Uterus (tissue), 2 donors: ENCODE measurements at regions not wholly inside any gene's neighbourhood (a gene's known extent, or its start where the extent isn't known, plus 50 kb on each side); places are given as distances from the start of the nearest gene placed in this dataset.
"Not testable (repeated sequence)": the region's sequence is repeated elsewhere in the genome, so short reads cannot be mapped to it uniquely, and the experiment has no call there.

ENCODE experiments used
- POLR2A ChIP-seq, 2 donors: fragments of 450-650 bp; IDR thresholded peaks; one replicate each; pipeline ENCODE4 v1.6.1; 2016; ENCODE audit warnings: antibody characterized with exemption in 2 of 2, mild to moderate bottlenecking in 1 of 2, moderate library complexity in 1 of 2
- TF ChIP-seq, protein P1 (sequence below), 4 experiments: fragments of 200-600 bp in 2 of 4; fragments of 450-650 bp in 2 of 4; sonication (generic) in 2 of 4; IDR thresholded peaks; one replicate each; pipeline ENCODE4 v1.5.1; 2016 to 2019; ENCODE audit warnings: antibody characterized with exemption in 4 of 4, mild to moderate bottlenecking in 2 of 4, moderate library complexity in 1 of 4

DNA sequence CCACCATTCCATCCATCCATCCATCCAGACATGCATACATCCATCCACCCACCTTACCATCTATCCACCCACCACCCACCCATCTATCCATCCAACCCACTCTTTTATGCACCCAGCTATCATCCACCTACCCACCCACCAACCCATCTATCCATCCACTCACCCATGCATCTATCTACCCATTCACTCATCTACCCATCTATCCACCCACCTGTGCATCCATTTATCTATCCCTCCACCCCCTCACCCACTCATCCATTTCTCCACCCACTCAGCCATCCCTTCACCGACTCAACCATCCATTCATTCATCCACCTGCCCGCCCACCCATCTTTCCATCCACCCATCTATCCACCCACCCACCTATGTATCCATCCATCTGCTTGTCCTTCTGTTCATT is 186.4 kb upstream of the OSBPL11 start:
- TF ChIP-seq, protein P1, sequence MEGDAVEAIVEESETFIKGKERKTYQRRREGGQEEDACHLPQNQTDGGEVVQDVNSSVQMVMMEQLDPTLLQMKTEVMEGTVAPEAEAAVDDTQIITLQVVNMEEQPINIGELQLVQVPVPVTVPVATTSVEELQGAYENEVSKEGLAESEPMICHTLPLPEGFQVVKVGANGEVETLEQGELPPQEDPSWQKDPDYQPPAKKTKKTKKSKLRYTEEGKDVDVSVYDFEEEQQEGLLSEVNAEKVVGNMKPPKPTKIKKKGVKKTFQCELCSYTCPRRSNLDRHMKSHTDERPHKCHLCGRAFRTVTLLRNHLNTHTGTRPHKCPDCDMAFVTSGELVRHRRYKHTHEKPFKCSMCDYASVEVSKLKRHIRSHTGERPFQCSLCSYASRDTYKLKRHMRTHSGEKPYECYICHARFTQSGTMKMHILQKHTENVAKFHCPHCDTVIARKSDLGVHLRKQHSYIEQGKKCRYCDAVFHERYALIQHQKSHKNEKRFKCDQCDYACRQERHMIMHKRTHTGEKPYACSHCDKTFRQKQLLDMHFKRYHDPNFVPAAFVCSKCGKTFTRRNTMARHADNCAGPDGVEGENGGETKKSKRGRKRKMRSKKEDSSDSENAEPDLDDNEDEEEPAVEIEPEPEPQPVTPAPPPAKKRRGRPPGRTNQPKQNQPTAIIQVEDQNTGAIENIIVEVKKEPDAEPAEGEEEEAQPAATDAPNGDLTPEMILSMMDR (IDR thresholded peaks at IDR 0.05): not testable (repeated sequence)
- TF ChIP-seq POLR2A (IDR thresholded peaks at IDR 0.05): not testable (repeated sequence)
